ENCODE measurements at regions not wholly inside any gene's neighbourhood (a gene's known extent, or its start where the extent isn't known, plus 50 kb on each side); places are given as distances from the start of the nearest gene placed in this dataset.

DNA sequence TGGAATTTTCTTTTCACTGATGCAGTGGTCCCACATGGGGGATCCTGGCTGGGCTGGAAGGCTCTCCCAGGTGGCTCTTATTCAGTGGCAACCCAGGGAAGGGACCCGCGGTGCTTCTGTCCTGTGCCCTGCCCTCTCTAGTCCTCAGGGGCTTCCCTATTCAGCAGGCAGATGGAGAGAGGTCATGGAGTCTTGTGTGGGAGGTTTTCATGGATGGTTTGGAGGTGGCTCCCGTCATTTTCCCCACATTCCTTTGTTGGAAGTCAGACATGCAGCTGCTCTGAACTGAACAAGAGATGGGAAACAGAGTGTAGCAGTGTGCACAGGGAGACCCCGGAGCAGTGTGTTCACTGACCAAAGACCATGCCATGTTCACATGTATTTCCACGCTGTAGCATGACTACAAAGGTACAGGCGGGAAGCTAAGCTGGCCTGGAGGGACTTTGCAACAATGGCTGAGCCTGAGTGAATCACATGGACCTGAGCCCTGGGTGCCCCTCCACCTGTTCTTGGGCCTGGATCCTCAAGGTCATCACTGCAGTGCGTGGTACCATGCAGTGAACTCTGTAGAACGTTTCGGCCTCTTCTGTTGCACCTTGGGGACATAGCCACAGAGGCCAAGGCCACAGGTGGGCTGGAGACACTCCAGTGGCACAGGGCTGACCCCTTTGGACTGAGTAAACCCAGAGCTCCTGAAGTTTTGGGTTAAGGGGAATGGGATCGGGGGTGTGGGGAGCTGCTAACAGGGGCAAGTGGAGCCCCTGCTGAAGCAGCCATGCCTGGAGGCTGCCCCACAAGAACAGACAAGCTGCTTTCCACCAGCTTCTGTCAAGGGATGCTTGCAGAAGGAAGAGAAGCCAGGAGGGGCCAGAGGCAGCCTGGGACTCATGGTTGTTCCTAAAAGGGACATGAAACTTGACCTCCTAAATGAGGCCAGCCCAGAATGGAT is 123.0 kb downstream of the ASB7 start:
- H2AFZ ChIP-seq (ENCODE audit: low read length) = no peak overlapping the region

GRCh38 chr15:100726070-100726420 is 123.7 kb downstream of the ASB7 start:
- H3K4me3 ChIP-seq (ENCODE audit: low read length, poor library complexity, severe bottlenecking) = no peak overlapping the region
- H3K27me3 ChIP-seq (ENCODE audit: insufficient read depth, low read length, poor library complexity, severe bottlenecking) = no peaks in the 10 kb centered on the region
- no peaks in the 10 kb centered on the region for H4K20me1 ChIP-seq (ENCODE audit: insufficient read depth, low read length, poor library complexity, severe bottlenecking)
- no peaks in the 10 kb centered on the region for H3K79me2 ChIP-seq (ENCODE audit: insufficient read depth, low read length)
- H3K9me2 ChIP-seq (replicated peaks; ENCODE audit: low read depth, low read length) = no peaks in the 10 kb centered on the region
- H3K4me1 ChIP-seq (ENCODE audit: insufficient read depth, low read length, poor library complexity, severe bottlenecking) = peaks cover 12% of the 10 kb centered on the region
- TF ChIP-seq EZH2phosphoT487 (IDR thresholded peaks at IDR 0.05; ENCODE audit: borderline replicate concordance) = no peak
- no peak for TF ChIP-seq CTCF (conservative IDR thresholded peaks at IDR 0.05; ENCODE audit: low read length)
- H3K36me3 ChIP-seq (ENCODE audit: insufficient read depth, low read length) = no peaks in the 10 kb centered on the region
- no peaks in the 10 kb centered on the region for H3F3A ChIP-seq (ENCODE audit: low read depth)
- H3K4me2 ChIP-seq (ENCODE audit: low read depth, low read length, poor library complexity, severe bottlenecking) = no peak overlapping the region
- H3K9me3 ChIP-seq (ENCODE audit: insufficient read depth, low read depth, low read length) = no peaks in the 10 kb centered on the region
- no peak overlapping the region for H2AFZ ChIP-seq (ENCODE audit: low read length)
- H3K9ac ChIP-seq (ENCODE audit: low read depth, low read length, poor library complexity, severe bottlenecking) = no peak overlapping the region

More for the DNA sequence above, 123.0 kb downstream of the ASB7 start:
- TF ChIP-seq CTCF (conservative IDR thresholded peaks at IDR 0.05; ENCODE audit: low read length) (no peak), EZH2phosphoT487 (IDR thresholded peaks at IDR 0.05; ENCODE audit: borderline replicate concordance) (no peak)
- no peak overlapping the region for H3K4me3 ChIP-seq (ENCODE audit: low read length, poor library complexity, severe bottlenecking)
- no peaks in the 10 kb centered on the region for H4K20me1 ChIP-seq (ENCODE audit: insufficient read depth, low read length, poor library complexity, severe bottlenecking)
- H3K27me3 ChIP-seq (ENCODE audit: insufficient read depth, low read length, poor library complexity, severe bottlenecking) = no peaks in the 10 kb centered on the region
- H3K4me2 ChIP-seq (ENCODE audit: low read depth, low read length, poor library complexity, severe bottlenecking) = no peak overlapping the region
- H3K9me3 ChIP-seq (ENCODE audit: insufficient read depth, low read depth, low read length) = no peaks in the 10 kb centered on the region
- H3K4me1 ChIP-seq (ENCODE audit: insufficient read depth, low read length, poor library complexity, severe bottlenecking) = peaks cover 12% of the 10 kb centered on the region
- no peaks in the 10 kb centered on the region for H3K79me2 ChIP-seq (ENCODE audit: insufficient read depth, low read length)
- H3K9me2 ChIP-seq (replicated peaks; ENCODE audit: low read depth, low read length) = no peaks in the 10 kb centered on the region
- no peaks in the 10 kb centered on the region for H3K36me3 ChIP-seq (ENCODE audit: insufficient read depth, low read length)
- H3F3A ChIP-seq (ENCODE audit: low read depth) = no peaks in the 10 kb centered on the region
- no peak overlapping the region for H3K9ac ChIP-seq (ENCODE audit: low read depth, low read length, poor library complexity, severe bottlenecking)

- no peaks in the 10 kb centered on the region for H3K9me3 ChIP-seq (ENCODE audit: insufficient read depth, low read depth, low read length)
- H3K4me3 ChIP-seq (ENCODE audit: low read length, poor library complexity, severe bottlenecking) = no peak overlapping the region
- H3F3A ChIP-seq (ENCODE audit: low read depth) = no peaks in the 10 kb centered on the region
- H3K4me1 ChIP-seq (ENCODE audit: insufficient read depth, low read length, poor library complexity, severe bottlenecking) = peaks cover 12% of the 10 kb centered on the region
- H3K27me3 ChIP-seq (ENCODE audit: insufficient read depth, low read length, poor library complexity, severe bottlenecking) = no peaks in the 10 kb centered on the region
- H3K79me2 ChIP-seq (ENCODE audit: insufficient read depth, low read length) = no peaks in the 10 kb centered on the region
- H2AFZ ChIP-seq (ENCODE audit: low read length) = no peak overlapping the region
- H4K20me1 ChIP-seq (ENCODE audit: insufficient read depth, low read length, poor library complexity, severe bottlenecking) = no peaks in the 10 kb centered on the region
- H3K36me3 ChIP-seq (ENCODE audit: insufficient read depth, low read length) = no peaks in the 10 kb centered on the region
- no peak overlapping the region for H3K4me2 ChIP-seq (ENCODE audit: low read depth, low read length, poor library complexity, severe bottlenecking)
- H3K9ac ChIP-seq (ENCODE audit: low read depth, low read length, poor library complexity, severe bottlenecking) = no peak overlapping the region
- no peaks in the 10 kb centered on the region for H3K9me2 ChIP-seq (replicated peaks; ENCODE audit: low read depth, low read length)
- TF ChIP-seq CTCF (conservative IDR thresholded peaks at IDR 0.05; ENCODE audit: low read length) (no peak), EZH2phosphoT487 (IDR thresholded peaks at IDR 0.05; ENCODE audit: borderline replicate concordance) (no peak)
Observed at GRCh38 chr15:100726421-100727190, 124.2 kb downstream of the ASB7 start.
